Choroid plexus epithelial cell (primary cell): ENCODE measurements at regions not wholly inside any gene's neighbourhood (a gene's known extent, or its start where the extent isn't known, plus 50 kb on each side); places are given as distances from the start of the nearest gene placed in this dataset.

Source experiments
- DNase-seq: peaks from one replicate; pipeline ENCODE4 v3.0.0-alpha.2; 2010; ENCODE audit warnings: low read depth
- H3K4me3 ChIP-seq: 2 replicates; pipeline ENCODE4 v1.5.1; 2011; ENCODE audit warnings: low read depth, mild to moderate bottlenecking, control low read depth, low read length, moderate library complexity
- TF ChIP-seq, protein P1 (sequence below): conservative IDR thresholded peaks from 2 replicates; pipeline ENCODE4 v1.5.1; 2011; ENCODE audit warnings: low read depth, mild to moderate bottlenecking, control low read depth, inconsistent platforms, low read length, moderate library complexity

GRCh38 chr16:86387468-86388440 lies 122.6 kb upstream of the FOXF1 start:
- H3K4me3 ChIP-seq = no peak overlapping the region
- TF ChIP-seq, protein P1, sequence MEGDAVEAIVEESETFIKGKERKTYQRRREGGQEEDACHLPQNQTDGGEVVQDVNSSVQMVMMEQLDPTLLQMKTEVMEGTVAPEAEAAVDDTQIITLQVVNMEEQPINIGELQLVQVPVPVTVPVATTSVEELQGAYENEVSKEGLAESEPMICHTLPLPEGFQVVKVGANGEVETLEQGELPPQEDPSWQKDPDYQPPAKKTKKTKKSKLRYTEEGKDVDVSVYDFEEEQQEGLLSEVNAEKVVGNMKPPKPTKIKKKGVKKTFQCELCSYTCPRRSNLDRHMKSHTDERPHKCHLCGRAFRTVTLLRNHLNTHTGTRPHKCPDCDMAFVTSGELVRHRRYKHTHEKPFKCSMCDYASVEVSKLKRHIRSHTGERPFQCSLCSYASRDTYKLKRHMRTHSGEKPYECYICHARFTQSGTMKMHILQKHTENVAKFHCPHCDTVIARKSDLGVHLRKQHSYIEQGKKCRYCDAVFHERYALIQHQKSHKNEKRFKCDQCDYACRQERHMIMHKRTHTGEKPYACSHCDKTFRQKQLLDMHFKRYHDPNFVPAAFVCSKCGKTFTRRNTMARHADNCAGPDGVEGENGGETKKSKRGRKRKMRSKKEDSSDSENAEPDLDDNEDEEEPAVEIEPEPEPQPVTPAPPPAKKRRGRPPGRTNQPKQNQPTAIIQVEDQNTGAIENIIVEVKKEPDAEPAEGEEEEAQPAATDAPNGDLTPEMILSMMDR = no peak
- DNase-seq = peak; percentile 98

- DNase-seq = no peak
- H3K4me3 ChIP-seq = no peak overlapping the region
Observed at GRCh38 chr16:86388976-86389375, 121.4 kb upstream of the FOXF1 start.

DNA sequence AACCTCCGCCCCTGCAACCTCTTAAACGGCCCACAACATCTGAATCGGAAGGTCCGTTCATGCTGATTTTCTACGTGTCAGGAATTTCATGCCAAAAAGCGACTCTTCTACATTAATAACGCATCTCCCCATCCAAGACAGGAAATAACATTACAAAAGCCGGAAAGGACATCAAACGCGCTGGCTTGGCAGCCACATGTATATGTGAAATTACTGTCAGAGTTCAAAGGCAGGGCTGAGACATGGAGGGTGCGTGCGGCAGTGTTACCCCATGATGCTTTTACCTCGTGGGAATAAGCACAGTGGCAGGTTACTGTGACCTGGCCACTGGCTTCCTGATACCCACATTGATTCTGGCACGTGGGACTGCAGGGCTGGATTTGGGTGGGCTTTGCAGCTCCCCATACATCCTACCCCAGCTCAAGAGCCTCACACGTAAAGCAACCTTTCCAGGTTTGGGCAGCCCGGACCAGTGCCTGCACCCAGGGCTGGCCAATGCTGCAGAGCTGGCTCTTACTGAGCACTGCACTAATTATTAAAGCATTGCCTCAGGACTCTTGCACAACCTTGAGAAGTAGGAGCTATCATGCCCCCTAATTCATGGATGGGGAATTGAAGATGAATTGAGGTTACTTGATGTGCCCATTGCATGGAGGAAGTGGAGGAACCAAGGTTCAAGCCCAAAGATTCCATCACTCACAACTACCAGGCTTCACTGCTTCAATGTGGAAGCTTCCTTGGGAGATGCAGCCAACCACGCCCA lies 120.6 kb upstream of the FOXF1 start:
- TF ChIP-seq, protein P1 = no peak
- H3K4me3 ChIP-seq = no peak overlapping the region
- DNase-seq = peak; percentile 71

More at GRCh38 chr16:86388976-86389375, 121.4 kb upstream of the FOXF1 start:
- TF ChIP-seq, protein P1 = no peak

DNA sequence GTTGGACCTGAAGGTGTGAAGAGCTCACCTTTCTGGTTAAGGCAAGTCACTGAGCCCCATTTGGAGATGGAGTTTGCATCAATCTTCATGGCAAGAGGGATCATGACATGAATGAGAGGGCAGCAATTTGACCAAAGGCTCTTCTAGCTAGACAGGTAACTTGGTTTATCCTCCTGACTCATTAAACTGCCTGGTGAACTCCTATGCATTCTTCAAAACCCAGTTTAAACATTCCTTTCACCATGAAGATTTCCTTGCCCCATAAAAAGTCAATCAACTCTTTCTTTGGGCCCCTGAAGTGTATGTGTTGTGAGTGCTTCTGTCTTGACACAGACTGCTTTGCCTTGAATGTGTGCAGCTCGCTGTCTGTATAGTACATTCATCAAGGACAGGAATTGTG lies 120.0 kb upstream of the FOXF1 start:
- TF ChIP-seq, protein P1 = no peak
- H3K4me3 ChIP-seq = no peak overlapping the region
- DNase-seq = no peak

DNA sequence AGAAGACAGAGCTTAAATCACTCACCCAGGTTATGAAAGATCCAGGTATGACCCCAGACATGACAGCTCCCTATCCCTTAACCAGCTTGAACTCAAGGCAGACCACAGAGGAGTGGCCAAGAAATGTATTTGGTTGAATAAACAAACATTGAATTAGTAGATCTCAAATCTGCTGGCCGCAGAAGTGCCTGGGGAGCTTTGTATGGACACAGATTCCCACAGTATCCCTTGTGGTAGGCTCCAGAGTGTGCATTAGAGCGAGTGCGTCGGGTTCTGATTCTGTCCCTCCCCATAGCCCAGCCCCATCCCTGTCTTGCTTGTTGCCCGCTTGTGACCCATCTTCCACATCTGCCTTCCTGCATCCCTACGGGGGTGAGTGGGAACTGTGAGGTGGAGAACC lies 118.8 kb upstream of the FOXF1 start:
- TF ChIP-seq, protein P1 = no peak
- H3K4me3 ChIP-seq = no peak overlapping the region
- DNase-seq = peak; percentile 48

GRCh38 chr16:86391984-86392383 lies 118.3 kb upstream of the FOXF1 start:
- no peak overlapping the region for H3K4me3 ChIP-seq
- TF ChIP-seq, protein P1 = no peak
- DNase-seq = peak; percentile 57
